A549 (cell line): ENCODE measurements at regions not wholly inside any gene's neighbourhood (a gene's known extent, or its start where the extent isn't known, plus 50 kb on each side); places are given as distances from the start of the nearest gene placed in this dataset.

Experiments used
- CTCF ChIP-seq: fragments of >200 bp; sonication (Bioruptor Twin); formaldehyde crosslinking; IDR thresholded peaks from 3 replicates; pipeline ENCODE4 v1.5.1; 2016
- POLR2A ChIP-seq: IDR thresholded peaks from 2 replicates; pipeline ENCODE4 v1.6.1; 2012; ENCODE audit warnings: mild to moderate bottlenecking, low read length

- no peak for TF ChIP-seq CTCF
- no peak for TF ChIP-seq POLR2A
Measured at GRCh38 chr4:75325318-75325979, 188.8 kb downstream of the RCHY1 start.
